Choroid plexus epithelial cell (primary cell): ENCODE measurements at regions not wholly inside any gene's neighbourhood (a gene's known extent, or its start where the extent isn't known, plus 50 kb on each side); places are given as distances from the start of the nearest gene placed in this dataset.

Experiments
- DNase-seq: peaks from one replicate; pipeline ENCODE4 v3.0.0-alpha.2; 2010; ENCODE audit warnings: low read depth
- H3K4me3 ChIP-seq: 2 replicates; pipeline ENCODE4 v1.5.1; 2011; ENCODE audit warnings: low read depth, mild to moderate bottlenecking, control low read depth, low read length, moderate library complexity
- CTCF ChIP-seq: conservative IDR thresholded peaks from 2 replicates; pipeline ENCODE4 v1.5.1; 2011; ENCODE audit warnings: low read depth, mild to moderate bottlenecking, control low read depth, inconsistent platforms, low read length, moderate library complexity

GRCh38 chr14:82725213-82725612 is 1191.6 kb upstream of the SEL1L start:
- no peak for TF ChIP-seq CTCF
- H3K4me3 ChIP-seq: no peak overlapping the region
- no peak for DNase-seq

GRCh38 chr14:82731526-82731925 is 1197.9 kb upstream of the SEL1L start:
- DNase-seq: no peak
- no peak for TF ChIP-seq CTCF
- H3K4me3 ChIP-seq: no peak overlapping the region

DNA sequence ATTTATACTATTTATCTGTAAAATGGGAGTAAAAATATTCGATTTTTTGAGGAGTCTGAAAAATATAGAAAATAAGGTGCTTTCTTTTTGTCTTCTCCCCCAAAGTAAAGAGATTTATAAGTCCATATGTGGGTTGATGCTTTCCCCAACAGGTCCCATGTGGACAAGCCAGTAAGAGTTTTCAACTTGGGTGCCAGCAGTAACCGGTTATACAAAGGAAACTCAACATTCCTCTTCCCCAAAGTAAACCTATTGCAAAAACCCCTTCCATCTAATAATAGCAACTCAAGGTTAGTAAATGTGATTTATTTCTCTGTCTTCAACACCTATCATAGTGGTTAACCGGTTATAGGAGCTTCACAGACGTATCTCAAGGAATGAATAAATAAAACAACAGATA is 1206.9 kb upstream of the SEL1L start:
- TF ChIP-seq CTCF: no peak
- H3K4me3 ChIP-seq: no peak overlapping the region
- no peak for DNase-seq

- no peak for TF ChIP-seq CTCF
- DNase-seq: no peak
- no peak overlapping the region for H3K4me3 ChIP-seq
Observed at GRCh38 chr14:82755476-82755875, 1221.8 kb upstream of the SEL1L start.

GRCh38 chr14:82755923-82756322 is 1222.3 kb upstream of the SEL1L start:
- DNase-seq: no peak
- TF ChIP-seq CTCF: no peak
- no peak overlapping the region for H3K4me3 ChIP-seq

GRCh38 chr14:82757776-82758175 is 1224.1 kb upstream of the SEL1L start:
- H3K4me3 ChIP-seq: no peak overlapping the region
- DNase-seq: no peak
- TF ChIP-seq CTCF: no peak

GRCh38 chr14:82759656-82760055 is 1226.0 kb upstream of the SEL1L start:
- no peak for DNase-seq
- no peak for TF ChIP-seq CTCF
- H3K4me3 ChIP-seq: no peak overlapping the region
